DMS 273 (cell line): ENCODE measurements at regions not wholly inside any gene's neighbourhood (a gene's known extent, or its start where the extent isn't known, plus 50 kb on each side); places are given as distances from the start of the nearest gene placed in this dataset.

Source experiments
- DNase-seq: peaks from one replicate; lab custom pipeline; 2025; ENCODE audit not compliant: unreplicated experiment; lab: John Stamatoyannopoulos, UW

DNA sequence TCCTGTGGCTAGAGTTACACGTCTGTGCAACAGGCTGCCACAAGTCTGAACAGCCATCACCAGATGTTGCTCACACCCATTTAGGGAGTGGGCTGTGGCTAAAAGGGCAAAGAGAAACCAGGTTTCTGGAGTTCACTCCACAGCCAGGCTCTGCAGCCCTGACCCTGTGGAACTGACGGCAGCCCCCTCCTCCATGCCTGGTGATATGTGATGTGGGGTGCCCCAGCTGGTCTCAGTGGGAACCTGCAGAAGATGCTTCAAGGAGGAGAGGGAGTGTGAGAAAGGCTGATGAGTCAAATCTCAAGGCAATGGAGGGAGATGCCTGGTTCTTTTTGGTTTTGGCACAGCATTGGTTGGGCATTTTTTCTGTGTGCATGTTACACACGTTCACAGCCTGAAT is 130.6 kb downstream of the TPRA1 start:
- DNase-seq: peak; percentile 39

GRCh38 chr3:127458696-127459604 is 131.6 kb downstream of the TPRA1 start:
- DNase-seq: peak; percentile 39

GRCh38 chr3:127457546-127458145 is 132.9 kb downstream of the TPRA1 start:
- no peak for DNase-seq

- no peak for DNase-seq
These were observed 133.4 kb downstream of the TPRA1 start for GRCh38 chr3:127457094-127457475.

DNA sequence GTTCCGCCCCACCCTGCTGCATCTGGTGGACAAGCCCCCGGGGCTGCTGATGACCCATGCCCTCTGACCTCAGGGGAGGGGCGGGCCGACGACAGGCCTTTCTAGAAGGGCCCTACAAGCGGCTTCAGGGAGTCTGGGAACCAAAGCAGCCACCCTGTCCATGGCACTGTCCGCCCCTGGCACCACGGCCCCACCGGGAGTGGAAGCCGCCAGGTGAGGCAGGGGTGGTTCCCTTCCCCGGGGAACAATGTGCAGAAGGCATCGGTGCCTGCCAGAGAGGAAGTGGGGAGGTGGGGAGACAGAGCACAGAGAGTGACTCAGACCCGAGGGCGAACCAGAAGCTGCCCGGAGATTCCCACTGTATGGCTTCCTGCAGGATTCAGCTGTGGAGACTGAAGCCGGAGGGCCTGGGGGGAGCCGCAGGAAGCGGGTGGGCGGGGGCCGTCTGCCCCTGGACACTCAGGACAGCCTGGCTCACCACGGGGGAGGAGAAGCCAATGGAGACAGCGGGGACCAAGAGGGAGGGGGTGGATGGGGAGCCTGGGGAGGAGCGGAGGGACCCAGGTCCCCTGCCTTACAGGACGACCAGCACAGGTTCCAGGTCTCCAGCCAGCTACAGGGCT is 134.0 kb downstream of the TPRA1 start:
- DNase-seq: no peak

DNA sequence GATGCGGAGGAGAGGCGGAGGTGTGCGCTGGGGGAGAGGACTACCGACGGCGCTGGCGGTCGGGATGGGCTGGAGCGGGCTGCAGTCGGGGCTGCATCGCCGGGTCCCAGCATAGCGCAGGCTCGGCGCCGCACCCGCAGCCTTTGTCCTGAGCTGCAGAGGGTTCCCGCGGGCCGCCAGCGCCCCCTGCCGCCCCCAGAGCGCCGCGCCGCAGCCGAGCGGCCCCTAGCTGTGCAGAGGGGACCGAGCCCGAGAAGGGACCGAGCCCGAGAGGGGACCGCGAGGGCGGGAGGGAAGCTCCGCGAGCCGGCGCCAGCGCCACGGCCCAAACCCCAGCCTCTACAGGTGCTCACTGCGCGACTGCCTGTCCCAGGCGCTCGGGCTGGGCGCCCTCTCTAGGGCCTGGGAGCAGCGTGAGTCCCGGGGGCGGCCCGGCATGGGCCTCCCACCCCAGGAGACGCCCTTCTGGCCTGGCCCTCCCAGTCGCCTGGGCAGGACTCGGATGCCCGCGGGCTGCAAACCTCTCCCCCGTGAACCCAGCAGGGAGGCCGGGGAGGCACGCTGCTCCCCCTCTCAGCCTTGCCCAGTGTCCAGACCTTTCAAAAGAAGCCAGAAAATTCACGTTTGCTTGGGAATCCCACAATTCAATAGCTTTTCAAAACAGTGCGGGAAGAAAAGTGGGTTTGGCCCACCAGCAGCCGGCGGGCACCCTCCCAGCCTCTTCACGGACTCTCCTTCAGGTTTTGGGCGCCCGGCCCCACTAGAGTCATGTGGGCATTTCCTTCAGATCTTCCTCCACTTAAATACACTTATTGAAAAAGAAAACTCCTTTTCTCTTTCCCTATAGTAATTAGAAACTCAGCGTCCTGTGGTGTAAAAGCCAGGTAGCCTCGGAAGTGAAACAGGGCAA is 134.7 kb downstream of the TPRA1 start:
- DNase-seq: peak; percentile 96

DNA sequence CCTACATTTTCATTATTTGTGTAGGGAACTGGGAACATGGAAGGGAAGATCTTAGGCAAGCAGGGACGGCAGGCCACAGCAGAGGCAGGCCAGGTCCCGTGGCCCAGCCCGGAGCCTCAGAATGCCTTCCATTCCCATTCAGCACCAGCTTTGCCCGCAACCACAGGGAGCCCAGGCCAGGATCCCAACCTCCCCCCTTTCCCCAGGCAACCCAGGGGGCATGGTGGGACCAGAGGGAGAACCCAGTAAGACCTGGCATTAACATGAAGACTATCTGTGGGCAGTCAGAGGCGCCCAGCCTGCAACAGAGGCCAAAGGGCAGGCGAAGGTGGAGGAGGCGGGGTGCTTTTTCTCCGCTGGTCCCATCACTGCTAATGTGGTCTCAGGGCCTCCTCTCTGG is 135.6 kb downstream of the TPRA1 start:
- DNase-seq: no peak

DNA sequence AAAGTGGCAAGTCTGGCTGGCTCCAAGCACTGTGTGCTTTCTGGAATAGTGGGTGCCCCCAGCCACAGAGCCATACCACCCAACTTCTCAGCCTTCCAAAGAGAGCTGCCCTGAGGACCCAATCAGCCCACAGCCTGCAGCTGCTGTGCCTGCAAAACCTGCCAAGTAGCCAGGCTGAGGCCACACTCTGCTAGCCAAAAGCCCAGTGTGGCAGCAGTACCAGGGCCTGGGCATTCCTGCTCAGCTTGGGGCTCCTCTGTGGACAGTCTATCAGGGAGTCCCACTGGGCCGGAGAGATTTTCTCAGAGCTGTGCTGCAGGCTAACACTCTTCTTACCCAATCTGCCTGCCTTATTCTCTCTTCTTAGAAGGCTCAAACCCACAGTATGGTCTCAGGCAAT is 136.5 kb downstream of the TPRA1 start:
- peak; percentile 31 for DNase-seq

GRCh38 chr3:127452321-127452821 is 138.2 kb downstream of the TPRA1 start:
- DNase-seq: peak; percentile 57

- no peak for DNase-seq
These were observed 139.2 kb downstream of the TPRA1 start for GRCh38 chr3:127451321-127451720.

- no peak for DNase-seq
These were observed 140.2 kb downstream of the TPRA1 start for GRCh38 chr3:127450331-127450730.

DNA sequence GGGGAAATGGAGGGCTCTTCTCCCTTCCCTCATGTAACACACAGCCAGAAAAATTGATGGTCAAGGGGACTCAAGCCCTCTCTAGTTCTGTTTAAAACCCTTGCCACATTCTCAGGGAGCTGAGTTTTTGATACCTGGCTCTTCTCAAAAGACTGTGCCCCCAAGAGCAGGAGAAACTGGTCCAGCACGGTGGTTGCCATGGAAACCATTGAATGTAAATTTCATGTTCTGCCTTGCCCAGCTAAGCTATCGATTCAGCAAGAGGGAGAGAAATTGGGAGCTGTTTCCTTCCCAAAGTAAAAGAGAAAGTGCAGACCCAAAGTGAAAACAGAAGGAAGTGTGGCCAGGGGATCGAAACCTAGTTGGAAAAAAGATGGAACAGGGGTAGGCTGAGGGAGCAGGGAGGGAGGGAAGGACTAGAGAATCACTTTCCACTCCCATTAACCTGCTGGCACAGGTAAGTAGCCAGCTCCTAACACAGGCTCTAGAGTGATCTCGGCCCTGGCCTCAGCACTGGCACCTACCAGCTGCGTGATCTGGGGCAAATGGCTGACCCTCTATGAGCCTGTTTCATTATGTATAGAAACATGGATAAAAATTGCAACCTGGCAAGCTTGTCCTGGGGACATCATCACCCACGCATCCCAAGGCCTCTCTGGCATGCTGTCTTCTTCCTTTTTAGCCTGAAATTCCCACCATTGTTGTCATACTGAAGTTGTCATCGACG is 140.9 kb downstream of the TPRA1 start:
- no peak for DNase-seq

DNA sequence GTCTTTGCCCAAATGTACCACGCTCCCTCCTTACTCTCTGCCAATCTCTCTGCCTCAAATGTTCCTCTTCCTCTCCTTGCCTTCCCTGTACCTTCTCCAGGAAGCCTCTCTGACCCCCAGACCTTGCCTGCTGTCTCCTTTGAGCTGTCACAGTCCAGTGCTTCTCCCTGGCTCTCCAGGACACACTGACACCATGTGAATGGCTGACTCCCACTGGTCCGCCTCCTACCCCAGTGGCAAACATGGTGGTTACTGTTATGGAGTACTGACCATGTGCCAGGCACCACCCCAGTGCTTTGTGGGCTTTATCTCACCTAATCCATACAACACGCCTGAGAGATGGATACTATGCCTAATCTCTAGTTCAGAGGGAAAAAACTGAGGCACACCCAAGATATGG is 141.9 kb downstream of the TPRA1 start:
- no peak for DNase-seq

DNA sequence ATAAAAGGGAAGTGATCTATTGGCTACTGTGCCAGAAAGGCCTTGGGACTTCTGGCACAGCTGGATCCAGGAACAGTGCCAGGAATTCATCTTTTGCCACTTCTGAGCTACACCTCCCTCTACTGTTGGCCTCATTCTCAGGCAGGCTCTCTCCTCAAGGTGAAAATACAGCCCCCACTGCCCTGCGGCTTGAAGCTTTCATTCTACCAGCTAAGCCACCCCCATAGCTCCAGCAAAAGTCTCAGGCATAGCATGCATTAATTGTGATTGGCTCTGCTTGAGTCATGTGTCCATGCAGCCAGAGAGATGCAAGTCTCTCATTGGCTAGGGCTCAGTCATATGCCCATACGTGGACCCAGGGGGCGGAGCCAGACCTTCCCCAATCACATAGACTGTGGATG is 142.4 kb downstream of the TPRA1 start:
- DNase-seq: peak; percentile 66

DNA sequence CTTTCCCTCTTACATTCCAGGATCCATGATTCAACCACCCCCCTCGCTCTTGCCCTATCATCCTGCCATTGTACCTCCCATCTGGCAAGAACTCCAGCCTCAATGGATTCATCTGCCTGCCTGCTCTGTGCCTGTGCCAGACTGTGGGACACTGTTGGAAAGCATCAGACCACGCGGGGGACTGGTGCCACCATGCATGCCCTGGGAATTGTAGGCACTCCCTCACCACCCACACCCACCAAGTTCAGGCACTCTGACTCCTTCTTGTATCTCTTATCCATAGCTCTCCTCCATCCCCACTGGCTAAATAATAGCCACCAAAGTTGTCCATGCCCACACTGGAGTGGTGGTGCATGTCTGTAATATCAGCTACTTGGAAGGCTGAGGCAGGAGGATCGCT is 143.8 kb downstream of the TPRA1 start:
- no peak for DNase-seq

DNA sequence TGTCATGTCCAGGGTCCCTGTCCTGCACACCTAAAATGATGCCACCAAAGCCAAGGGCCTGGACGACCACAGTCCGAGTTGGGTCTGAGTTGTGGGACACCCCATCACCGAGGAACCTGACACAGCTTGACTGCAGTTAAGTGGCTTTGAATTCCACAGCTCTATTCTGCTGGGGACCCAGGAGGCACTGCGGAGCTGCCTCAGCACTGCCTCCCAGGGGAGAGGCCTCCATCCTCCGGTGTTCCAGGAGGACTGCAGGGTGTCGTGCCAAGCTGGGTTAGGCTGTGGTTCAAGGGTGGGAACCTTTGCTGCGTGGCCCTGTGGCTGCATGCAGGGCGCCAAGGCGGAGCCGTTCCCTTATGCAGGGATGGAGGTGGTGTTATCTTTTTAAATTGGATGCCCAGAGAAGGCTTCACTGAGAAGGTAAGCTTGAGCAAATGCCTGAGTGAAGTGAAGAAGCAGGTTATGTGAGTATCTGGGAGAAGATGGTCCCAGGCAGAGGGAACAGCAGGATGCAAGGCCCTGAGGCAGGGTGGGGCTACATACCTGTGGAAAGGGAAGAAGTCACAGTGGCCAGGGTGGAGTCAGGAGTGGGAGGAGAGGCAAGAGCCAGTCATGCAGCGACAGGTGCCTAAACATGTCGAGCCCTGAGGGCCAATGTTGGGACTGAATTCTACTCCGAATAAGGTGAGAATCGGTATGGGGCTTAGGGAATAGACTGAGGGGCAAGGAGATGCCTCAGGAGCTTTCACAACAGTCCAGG is 144.8 kb downstream of the TPRA1 start:
- DNase-seq: no peak

DNA sequence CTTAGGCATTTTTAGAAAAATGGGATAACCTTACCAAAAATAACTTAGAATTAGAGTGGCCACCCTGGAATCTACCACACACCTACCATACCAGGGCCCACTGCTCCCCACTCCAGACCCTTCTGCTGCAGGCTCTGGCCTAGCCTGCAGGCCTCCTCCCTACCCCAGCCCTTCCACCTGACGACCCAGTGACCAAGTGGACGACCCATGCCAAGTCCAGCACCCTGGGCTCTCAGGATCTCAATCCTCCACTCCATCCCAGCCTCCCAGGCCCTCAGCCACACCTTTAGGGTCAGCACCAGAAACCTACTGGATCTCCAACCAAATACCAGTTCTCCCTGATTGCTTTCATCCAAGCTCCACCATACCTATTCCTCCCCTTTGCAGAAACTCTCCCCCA is 145.8 kb downstream of the TPRA1 start:
- no peak for DNase-seq

DNA sequence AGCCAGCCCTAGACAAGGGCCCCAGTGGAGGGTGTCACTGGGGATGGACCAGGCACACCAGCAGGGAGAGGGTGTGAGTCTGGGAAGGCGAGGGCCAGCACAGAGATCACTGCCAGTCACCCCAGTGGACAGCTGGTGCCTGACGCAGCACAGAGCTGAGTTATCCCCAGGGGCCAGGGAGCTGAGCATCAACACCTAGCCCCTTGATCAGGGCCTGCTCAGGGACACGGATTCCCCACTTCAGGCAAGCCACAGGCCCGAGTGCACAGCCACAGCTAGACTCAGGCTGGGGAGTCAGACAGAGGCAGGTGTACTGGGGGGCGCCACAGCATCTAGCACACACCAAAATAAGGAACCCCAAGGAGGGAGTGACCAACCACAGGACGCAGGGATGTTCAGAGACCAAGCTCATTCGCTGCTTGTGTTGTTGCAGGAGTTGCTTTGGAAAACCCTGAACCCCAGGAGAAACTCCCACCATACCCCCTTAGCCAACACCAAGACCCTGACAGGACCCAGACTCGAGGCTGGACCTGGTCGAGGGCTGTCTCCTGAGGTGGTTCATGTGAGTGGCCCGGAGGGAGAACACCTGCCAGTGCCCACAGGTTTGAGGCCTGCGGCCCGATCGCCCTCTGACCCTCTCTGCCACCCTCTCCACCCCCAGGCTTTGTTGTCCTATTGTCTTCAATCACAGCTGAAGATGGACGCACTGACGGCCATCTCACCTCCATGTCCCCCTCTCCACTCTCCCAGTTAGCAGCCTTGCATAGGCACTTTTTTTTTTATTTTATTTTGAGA is 146.8 kb downstream of the TPRA1 start:
- DNase-seq: no peak

- DNase-seq: no peak
These were observed 148.0 kb downstream of the TPRA1 start for GRCh38 chr3:127442506-127442905.
